GM19467 (cell line): ENCODE measurements at regions not wholly inside any gene's neighbourhood (a gene's known extent, or its start where the extent isn't known, plus 50 kb on each side); places are given as distances from the start of the nearest gene placed in this dataset.

ENCODE experiments used
- ATAC-seq: cut with Tn5 transposase; IDR thresholded peaks from one replicate; pipeline ENCODE4 v1.9.1; 2021; ENCODE audit warnings: mild to moderate bottlenecking, moderate library complexity; ENCODE audit not compliant: unreplicated experiment

GRCh38 chr1:36583980-36584782 is 101.5 kb upstream of the CSF3R start:
- ATAC-seq: no peak

GRCh38 chr1:36583080-36583479 is 100.4 kb upstream of the CSF3R start:
- ATAC-seq: no peak

GRCh38 chr1:36582066-36582755 is 99.5 kb upstream of the CSF3R start:
- ATAC-seq: no peak

- ATAC-seq: no peak
These were observed 97.8 kb upstream of the CSF3R start for GRCh38 chr1:36580524-36580923.

GRCh38 chr1:36579039-36579438 is 96.3 kb upstream of the CSF3R start:
- ATAC-seq: no peak

GRCh38 chr1:36576551-36577110 is 93.9 kb upstream of the CSF3R start:
- no peak for ATAC-seq

GRCh38 chr1:36576118-36576517 is 93.4 kb upstream of the CSF3R start:
- ATAC-seq: no peak

- ATAC-seq: no peak
These were observed 90.7 kb upstream of the CSF3R start for GRCh38 chr1:36573445-36573844.

GRCh38 chr1:36572906-36573305 is 90.2 kb upstream of the CSF3R start:
- no peak for ATAC-seq

GRCh38 chr1:36572142-36572715 is 89.5 kb upstream of the CSF3R start:
- no peak for ATAC-seq

- no peak for ATAC-seq
These were observed 88.4 kb upstream of the CSF3R start for GRCh38 chr1:36571106-36571505.

GRCh38 chr1:36570478-36571060 is 87.9 kb upstream of the CSF3R start:
- no peak for ATAC-seq

GRCh38 chr1:36570006-36570405 is 87.3 kb upstream of the CSF3R start:
- no peak for ATAC-seq

GRCh38 chr1:36567601-36568341 is 85.1 kb upstream of the CSF3R start:
- no peak for ATAC-seq

GRCh38 chr1:36565576-36566501 is 83.1 kb upstream of the CSF3R start:
- ATAC-seq: no peak

GRCh38 chr1:36562181-36562685 is 79.5 kb upstream of the CSF3R start:
- ATAC-seq: no peak

GRCh38 chr1:36561361-36561724 is 78.6 kb upstream of the CSF3R start:
- no peak for ATAC-seq

GRCh38 chr1:36560621-36561360 is 78.1 kb upstream of the CSF3R start:
- ATAC-seq: no peak

GRCh38 chr1:36560177-36560576 is 77.5 kb upstream of the CSF3R start:
- no peak for ATAC-seq
